SH-SY5Y (cell line): ENCODE measurements at regions not wholly inside any gene's neighbourhood (a gene's known extent, or its start where the extent isn't known, plus 50 kb on each side); places are given as distances from the start of the nearest gene placed in this dataset.

ENCODE experiments used
- GATA2 ChIP-seq: IDR thresholded peaks from 2 replicates; pipeline ENCODE4 v1.6.1; 2011; ENCODE audit warnings: mild to moderate bottlenecking, low read depth, low read length
- GATA3 ChIP-seq: IDR thresholded peaks from 2 replicates; pipeline ENCODE4 v1.6.1; 2011; ENCODE audit warnings: low read depth, mild to moderate bottlenecking, low read length, moderate library complexity

DNA sequence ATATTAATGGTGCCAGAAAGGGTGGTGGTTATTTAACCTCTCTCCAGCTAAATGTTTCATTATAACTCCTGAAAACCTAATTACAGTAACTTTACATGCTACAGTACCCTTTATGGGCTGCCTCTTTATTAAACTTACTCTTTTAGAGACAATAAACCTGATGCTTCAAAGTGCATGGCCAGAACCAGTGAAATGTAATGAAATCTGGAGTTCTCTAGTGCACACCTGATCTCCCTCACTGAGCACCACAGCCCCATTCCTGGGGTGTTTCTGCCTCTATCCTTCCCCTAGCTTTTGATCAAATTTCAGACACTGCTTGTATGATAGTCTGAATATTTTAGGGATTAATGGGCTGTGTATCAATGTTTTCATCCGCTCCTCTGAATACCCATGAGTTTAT is 306.5 kb upstream of the WWC1 start:
- TF ChIP-seq GATA2 = no peak
- no peak for TF ChIP-seq GATA3
